ENCODE measurements at regions not wholly inside any gene's neighbourhood (a gene's known extent, or its start where the extent isn't known, plus 50 kb on each side); places are given as distances from the start of the nearest gene placed in this dataset.

DNA sequence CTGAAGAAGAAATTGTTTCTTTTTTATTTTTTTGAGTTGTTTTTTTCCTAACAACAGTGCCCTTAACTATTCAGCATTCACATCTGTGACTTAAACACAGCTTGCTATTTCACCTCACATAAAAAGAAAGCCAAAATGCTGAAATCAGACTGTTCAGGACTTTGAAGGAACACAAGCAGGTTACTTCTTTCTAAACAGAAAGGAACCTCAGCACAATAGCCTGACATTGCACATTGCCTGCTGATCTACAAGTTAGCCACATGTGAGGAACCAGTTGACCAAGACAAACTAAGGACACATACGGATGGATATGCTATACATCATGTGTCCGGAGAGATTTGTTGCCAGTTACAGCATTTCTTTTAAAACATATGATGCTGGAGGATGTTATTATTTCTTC lies 331.1 kb downstream of the FSIP2 start:
- DNase-seq (ENCODE audit: low spot score): no peak

DNA sequence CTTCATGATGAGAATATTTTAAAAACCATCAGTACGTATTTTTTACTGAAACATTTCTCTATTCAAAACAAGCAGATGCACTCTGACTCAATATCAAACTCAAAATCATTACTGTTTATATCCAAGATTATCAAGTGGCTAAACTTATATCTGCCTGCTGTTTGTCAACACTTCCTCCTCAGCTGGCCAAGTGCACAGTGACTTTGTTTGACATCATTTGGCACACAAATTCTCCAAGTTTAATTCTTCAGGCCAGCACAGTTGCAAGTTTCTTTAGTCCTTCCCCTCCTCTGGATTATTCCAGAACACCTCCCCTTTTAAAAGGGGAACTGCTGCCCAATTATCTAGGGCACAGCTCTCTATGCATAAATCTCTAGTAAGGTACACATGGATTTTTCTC lies 346.6 kb downstream of the FSIP2 start:
- DNase-seq (ENCODE audit: low spot score): no peak

DNA sequence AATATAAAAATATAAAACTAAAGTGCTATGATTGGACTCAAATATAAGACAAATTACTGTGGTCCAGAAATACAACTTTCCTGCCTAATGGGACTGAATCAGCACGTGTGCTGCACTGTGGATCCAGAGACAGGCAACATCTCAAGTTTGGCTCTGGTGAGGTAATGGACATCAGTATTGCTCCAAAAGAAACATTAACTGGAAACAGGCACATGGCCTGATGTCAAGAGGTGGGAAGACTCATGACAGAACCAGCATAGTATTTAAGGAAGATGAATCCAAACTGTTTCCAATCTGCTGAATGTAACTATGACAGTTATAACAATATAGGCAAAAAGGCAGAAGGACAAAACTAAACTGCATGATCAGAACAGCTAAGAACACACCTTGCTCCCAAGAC lies 354.6 kb downstream of the FSIP2 start:
- DNase-seq (ENCODE audit: low spot score): no peak

DNA sequence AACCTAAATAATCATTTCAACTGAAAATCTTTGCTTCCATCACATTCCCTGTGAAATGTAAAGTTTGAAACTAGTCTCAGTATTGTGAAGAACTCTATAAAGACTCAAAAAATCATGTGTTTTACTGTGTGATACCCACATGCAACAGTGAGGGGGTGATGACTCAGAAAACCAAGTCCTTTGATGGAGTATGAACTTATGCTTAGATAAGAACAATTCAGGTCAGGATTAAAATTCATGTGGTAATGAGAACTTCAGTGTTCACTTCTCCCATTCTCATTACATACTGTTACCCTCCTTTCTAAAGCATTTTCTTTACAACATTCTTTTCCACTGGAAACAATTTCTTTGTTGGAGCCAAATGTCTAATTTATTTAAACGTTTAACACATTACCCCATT lies 360.2 kb downstream of the FSIP2 start:
- DNase-seq (ENCODE audit: low spot score): peak; percentile 11

DNA sequence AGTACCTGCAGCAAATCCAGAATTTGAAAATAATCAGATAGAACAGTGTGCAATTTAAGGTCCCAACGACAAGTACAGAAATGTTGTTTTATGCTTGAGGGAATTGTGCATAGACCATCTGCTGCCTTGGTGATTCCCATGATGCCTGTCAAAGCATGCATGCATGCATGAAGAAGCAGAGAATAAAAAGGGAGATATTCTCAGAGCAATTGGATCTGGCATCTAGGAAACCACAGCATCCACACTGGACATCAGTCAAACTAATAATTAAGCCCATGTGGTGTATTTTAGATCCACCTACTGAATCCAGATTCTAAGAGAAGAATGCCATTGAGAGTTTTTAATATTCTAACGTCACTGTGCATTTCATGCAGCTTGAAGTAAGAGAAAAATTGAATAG lies 361.2 kb downstream of the FSIP2 start:
- no peak for DNase-seq (ENCODE audit: low spot score)

DNA sequence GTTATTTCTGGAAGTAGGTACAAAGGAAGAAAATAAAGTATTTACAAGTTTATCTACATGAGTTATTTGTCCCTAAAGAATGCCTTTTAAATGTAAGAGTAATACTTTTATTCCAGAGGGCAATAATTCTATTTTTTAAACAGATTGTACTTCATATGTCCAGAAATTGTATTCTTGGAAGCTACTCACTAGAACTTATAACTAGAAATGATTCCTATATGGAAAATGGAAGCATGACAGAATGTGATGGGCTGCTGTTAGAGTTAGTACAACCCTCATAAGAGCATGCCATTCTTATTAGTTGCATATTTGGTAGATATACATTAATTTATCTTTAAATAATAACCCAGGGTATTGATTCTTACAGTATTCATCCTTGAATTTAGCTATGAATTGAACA lies 362.0 kb downstream of the FSIP2 start:
- no peak for DNase-seq (ENCODE audit: low spot score)

DNA sequence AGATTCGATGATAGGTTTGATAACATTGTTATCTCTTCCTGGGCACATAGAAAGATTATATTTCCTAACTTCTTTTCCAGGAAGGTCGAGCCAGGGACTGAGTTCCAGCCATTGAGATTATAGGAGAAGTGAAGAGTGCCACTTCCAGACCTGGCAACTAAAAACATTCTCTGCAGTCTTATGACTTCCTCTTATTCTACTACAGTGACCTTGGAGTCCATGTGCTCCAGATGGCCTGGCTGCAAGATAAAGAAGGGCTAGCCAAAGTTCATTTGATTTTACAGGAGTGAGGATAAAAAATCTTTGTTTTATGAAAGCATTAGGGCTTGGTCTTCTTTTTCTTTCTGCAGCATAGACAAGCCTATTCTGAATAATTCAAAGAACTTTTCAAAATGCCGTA lies 363.0 kb downstream of the FSIP2 start:
- DNase-seq (ENCODE audit: low spot score): no peak

DNA sequence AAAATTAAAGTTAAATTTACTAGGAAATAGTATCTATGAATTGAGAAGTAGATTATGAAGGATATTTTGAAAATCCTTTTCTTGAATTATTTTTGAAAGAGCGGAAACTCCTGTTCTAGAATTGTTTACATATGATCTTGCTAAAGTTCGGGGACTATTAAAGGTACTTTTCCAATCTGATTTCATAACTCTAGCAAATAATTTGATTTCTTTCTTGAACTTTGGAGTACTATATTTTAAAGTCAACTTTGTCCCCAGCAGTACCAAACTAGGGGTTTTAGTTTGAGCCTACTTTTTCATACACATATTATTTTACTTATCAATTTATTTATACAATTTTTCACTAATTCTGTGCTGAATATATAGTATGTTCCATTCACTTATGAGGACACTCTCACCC lies 364.7 kb downstream of the FSIP2 start:
- DNase-seq (ENCODE audit: low spot score): no peak

DNA sequence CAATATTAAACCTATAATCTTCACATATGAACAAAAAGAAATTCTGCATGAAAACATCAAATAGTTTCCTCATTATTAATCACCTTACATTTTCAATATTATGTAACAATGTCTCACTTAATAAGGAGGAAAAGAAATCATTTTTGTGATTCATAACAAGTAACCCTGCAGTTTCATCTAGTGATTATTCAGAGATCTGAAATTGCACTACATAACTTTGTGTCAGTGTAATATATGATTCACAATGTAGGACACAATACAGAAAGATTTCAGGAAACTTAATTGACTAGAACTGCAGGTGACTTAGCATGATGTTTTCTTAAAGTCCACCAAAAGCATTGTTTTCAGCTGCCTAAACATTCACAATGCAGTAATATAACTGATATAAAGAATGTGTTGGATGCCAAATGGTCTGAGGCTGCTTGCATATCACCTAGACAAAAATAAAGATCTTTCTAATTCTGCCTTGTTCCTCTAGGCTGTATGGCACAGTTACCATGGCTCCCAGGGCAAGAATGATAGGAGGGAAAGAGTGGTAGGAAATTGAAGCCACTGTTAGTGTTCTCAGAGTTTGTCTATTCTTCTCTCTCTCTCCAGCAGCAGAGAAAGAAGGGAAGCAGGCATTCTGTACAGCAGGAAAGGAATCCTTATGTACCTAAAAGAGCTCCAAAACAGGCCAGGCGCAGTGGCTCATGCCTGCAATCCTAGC lies 366.6 kb downstream of the FSIP2 start:
- DNase-seq (ENCODE audit: low spot score): no peak

DNA sequence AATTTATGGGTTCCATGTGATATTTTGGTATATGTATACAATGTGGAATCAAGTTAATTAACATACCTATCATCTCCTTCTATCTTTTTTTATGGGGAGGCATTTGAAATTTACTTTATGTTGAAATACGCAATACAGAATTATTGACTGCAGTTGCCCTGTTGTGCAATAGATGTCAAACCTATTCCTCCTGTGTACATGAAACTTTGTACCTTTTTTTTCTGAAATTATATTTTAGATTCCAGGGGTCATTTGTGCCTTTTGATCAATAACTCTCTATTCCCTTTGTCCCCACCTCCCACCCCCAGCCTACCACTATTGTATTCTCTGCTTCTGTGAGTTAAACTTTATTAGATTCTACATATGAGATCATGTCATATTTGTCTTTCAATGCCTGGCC lies 369.9 kb downstream of the FSIP2 start:
- DNase-seq (ENCODE audit: low spot score): no peak

DNA sequence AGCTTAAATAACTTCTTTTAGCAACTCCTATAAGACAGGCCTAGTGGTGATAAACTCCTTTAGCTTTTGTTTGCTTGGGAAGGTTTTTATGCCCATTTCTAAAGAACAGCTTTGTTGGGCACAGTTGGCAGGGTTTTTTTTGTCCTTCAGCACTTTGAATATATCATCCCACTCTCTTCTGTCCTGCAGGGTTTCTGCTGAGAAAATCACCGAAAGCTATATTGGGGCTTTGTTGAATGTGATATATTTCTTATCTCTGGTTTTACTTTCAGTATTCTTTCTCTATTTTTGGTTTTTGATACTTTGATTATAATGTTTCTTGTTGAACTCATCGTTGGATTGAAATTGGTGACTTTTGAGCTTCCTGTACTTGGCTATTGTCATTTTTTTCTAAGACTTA lies 372.8 kb upstream of the ZC3H15 start:
- DNase-seq (ENCODE audit: low spot score): no peak

DNA sequence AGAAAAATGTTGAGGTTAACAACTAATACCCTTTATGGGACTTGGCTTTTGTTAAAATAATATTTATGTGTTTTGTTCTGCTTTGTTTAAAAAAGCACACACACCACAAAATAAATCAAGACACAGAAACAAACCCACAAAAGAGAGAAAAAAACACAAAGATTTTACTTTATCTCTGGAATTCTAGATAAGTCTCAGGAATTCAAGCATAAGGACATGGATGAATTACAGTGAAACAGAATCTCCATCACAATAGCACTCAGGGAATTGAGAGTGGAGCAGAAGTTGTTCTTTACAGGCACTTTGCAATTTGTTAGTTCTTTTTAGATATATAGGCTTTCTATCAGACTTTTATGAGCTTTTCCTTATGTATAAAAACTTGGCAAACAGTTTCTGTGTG lies 360.9 kb upstream of the ZC3H15 start:
- DNase-seq (ENCODE audit: low spot score): no peak

DNA sequence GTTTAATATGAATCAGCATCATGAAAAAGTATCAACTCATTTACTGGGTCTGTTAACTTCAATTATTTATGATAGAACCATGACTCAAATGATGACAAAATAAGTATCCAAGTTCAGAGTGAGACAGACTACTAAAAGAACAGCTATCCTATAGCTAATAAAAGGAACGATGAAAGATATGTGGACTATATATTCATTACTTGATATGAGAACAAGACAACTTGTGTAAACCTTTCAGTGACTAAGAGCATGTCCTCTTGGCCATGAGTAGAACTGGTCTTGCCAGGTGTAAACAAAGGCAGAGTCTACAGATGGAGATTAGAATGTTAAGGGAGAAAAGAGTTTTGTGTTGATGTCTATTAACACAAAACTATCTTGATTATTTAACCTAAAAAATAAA lies 360.4 kb upstream of the ZC3H15 start:
- DNase-seq (ENCODE audit: low spot score): no peak

DNA sequence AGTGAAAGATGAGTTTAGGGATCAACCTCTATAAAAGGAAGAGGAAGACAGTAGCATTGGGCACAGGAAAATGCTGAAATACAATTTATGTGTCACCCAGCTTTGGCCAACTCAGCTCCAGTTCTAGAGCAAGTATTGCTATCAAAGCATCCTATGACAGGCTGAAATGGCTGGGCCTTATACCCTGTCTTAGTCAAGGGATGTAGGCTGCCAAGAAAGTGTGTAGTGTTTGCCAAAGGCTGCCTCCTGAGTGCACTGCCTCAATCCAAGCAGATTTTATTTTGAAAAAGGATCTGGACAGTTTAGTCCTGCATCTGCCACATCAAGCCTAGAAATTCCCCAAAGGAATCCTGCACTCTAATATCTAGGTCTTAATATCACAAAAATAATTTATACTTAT lies 359.9 kb upstream of the ZC3H15 start:
- DNase-seq (ENCODE audit: low spot score): no peak

DNA sequence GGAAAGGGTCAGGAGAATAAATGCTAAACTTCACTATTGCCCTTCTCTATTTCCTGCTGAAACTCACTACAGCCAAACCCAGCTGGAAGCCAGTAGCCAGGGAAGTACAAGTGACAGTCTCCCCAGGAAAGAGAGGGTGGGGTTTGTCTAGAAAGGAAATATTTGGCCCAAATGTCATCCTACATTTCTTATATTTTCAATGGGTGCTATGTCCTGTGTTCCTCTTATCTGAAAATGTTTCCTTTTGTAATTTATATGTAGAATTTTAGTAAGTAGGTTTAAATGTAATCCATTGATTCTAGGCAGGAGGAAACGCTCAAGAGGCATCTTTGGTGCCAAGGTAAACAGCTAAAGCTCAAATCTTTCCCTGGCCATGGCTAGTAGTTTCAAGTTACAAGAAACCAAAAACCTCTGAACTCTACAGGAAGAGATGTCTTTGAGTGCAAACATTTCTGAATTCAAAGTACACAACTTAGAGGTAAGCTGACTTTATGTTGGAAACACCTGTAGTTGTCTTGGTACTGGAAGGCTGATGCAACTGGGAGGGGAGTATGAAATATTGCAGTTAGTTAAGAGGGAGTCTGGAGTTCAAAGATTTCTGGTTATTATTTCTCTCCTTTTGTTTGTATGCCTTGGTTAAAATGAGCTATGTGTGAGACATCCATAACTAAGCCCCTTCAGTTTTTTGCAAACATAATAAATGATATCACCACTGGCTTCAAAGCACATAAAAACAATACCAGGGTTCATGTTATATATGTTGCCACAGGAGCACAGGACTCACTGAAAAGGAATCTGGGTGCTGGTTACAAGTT lies 356.1 kb upstream of the ZC3H15 start:
- DNase-seq (ENCODE audit: low spot score): peak; percentile 22

DNA sequence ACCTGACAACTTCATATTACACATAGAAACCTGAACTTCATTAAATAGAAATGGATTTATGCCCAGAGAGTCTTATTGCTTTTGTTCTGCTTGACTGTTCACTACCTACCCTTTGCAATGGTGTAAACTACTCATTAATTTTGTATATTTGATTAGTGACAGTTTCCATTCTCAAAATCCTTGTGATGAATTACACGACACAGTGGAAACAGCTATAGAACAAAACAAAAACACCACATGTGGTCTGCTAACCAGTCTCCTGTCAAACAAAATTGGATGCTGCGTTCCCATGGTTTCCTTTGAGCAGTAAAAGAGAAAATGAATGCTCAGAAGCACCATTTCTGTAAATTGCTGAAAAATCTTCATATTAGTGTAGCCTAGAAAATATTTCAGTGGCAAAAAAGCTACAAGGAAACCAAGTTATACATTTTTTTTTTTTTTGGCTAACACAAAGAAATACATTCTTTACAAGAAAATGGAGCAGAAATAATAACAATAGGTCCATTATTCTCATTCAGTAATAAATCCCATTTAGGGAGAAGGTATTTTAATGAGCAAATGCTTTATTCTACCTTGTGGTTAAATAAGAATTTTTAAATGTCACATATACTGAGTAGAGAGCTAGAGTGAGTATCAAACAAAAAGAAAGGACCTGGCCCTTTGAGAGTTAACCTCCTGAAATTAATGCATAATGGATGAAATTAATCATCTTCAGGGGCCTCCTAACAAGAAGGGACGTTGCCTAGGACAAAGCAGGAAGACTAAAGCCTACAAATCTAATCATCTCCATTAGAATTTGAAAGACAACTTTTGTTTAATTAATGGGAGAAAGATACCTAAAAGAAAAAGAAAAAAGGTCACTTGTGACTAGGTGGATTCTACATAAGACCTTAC lies 355.1 kb upstream of the ZC3H15 start:
- no peak for DNase-seq (ENCODE audit: low spot score)

DNA sequence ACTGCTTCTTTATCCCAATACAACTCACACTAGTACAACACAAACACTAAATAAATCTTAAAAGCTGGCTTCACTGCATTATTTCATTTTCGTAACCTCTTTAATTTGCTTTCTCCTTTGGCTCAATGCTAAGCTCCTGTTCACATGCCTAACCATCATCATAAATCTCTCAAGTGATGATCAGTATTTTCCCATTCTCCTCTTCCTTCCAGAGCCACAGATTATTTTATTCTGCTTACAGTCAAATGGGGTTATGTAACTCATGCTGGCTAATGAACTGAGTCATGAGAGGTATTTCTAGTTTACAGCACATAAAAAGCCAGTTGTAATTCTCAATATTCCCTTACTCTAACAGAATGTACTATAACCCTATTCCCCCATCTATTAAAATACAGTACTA lies 350.4 kb upstream of the ZC3H15 start:
- no peak for DNase-seq (ENCODE audit: low spot score)

DNA sequence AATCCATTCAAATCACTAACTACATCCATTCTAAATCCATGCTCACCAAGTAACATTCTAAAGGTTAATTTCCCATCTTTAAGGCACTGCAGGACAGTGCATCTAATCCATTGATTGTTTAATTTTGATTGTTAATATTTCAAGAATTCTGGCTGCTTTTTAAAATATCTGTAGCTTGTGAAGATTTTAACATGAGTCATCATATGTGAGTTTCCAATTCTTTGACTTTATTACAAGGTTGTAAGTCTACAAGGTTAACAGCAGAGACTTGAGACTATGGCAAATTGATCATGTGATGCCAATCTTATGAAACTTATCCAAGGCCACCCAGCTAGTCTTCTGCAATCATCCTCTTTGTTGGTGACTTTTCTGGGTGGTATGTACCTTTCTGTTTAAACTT lies 349.2 kb upstream of the ZC3H15 start:
- no peak for DNase-seq (ENCODE audit: low spot score)

DNA sequence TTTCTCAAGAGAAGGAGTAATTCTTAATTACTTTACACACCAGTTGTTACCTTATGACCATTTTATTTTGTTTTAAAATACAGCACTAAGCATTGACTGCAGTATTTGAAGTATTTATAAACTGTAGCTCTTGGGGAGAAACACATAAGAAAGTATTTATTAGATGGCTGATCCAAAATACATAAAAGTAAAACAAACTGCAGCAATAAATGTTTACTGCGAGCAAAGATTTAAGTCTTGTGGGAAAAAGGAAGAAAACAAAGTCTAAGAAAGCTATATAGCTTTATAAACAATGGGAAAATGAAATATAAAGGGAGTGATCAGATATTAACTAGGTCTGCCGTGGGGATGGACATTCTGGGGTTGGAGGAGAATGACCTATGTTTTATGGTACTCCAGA lies 347.2 kb upstream of the ZC3H15 start:
- DNase-seq (ENCODE audit: low spot score): no peak

DNA sequence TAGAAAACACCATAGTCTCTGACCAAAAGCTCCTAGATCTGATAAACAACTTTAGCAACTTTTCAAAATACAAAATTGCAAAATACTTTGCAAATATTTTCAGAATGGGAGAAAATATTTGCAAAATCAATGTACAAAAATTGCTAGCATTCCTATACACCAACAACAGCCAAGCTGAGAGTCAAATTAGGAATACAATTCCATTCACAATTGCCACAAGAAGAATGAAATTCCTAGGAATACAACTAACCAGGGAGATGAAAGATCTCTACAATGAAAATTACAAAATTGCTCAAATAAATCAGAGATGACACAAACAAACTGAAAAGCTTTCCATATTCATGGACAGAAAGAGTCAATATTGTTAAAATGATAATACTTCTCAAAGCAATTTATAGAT lies 327.0 kb upstream of the ZC3H15 start:
- no peak for DNase-seq (ENCODE audit: low spot score)

DNA sequence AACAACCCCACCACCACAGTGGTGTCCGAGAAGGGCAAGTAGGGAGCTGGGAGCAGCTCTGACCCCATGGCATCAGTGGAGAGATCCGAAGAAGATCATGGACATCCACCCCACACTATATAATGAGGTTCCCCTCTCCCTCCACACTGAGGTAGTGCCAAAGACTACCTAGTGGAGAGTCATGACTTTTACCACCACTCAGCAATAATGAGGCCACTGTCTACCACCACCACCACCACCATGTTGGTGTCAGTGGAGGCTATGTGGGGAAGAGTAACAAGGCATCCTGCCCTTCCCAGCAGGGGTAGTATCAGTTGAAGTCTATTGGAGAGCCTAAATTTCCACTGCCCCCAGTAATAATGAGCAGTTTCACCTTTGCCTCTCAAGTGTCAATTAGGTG lies 321.7 kb upstream of the ZC3H15 start:
- DNase-seq (ENCODE audit: low spot score): no peak

DNA sequence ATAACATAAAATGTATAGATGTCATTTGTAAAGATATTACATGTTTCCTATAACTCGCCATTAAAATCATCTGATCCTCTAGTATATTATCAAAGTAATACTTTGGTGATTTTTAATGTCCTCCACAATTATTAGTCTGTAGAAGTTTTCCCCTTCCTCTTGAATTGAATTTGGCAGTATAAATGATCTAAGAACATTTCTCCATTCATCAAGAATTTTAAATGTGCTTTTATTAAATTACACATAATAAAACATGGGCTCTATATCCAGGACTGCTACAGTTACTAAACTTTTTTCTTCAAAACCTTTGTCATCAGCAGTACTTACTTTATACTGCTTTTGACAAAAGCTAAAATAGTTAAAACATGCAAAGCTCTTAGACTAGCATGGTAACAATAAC lies 315.4 kb upstream of the ZC3H15 start:
- no peak for DNase-seq (ENCODE audit: low spot score)

DNA sequence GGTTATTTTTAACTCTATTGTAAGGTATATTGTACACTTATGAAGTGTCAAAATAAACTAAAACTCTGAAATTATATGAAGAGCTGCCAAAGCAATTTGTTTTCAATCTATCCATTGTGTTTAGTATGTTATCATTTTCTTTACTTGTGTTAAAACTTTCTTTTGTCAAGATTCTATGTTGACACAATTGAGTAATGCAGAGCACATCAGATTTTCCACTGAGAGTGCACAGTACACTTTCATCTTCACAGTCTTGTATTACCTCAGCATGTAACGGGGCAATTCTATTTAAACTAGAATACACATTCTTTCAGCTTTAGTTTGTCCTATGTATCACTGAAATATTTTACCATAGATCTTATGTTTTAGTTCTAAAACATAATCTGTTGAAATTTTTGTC lies 304.4 kb upstream of the ZC3H15 start:
- DNase-seq (ENCODE audit: low spot score): no peak
